ENCODE measurements at regions not wholly inside any gene's neighbourhood (a gene's known extent, or its start where the extent isn't known, plus 50 kb on each side); places are given as distances from the start of the nearest gene placed in this dataset.

DNA sequence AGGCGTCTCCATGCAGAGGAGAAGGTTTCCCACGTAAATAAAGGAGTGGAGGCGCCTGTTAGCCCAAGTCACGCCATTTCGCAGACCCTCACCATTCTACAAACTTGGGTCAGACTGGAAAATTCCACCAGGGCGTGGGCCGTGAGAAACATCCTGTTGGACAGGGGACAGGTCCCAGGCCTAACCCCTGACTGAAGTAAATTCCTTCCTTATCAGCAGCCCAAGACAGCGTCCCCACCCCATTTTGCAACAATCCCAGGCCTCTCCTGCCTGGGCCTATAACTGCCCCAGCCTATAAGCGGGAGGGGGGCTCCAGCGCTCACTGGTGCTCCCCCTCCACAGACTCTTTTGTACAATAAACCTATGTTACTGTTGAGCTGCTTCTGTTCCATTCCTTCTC is 57.3 kb upstream of the CBLN2 start:
- no peak for DNase-seq (ENCODE audit: low spot score)
